PFSK-1 (cell line): ENCODE measurements at regions not wholly inside any gene's neighbourhood (a gene's known extent, or its start where the extent isn't known, plus 50 kb on each side); places are given as distances from the start of the nearest gene placed in this dataset.

Experiments
- FOXP2 ChIP-seq: optimal IDR thresholded peaks from 2 replicates; pipeline ENCODE3; 2011; ENCODE audit warnings: borderline replicate concordance, control low read depth, inconsistent platforms; ENCODE audit not compliant: insufficient read depth; ENCODE audit errors: extremely low read length, extremely low read depth
- POLR2AphosphoS5 ChIP-seq: IDR thresholded peaks from 2 replicates; pipeline ENCODE4 v1.6.1; 2012; ENCODE audit warnings: low read depth, mild to moderate bottlenecking, control low read depth, low read length, moderate library complexity
- REST ChIP-seq, 2 experiments: IDR thresholded peaks; 2 replicates each; pipeline versions ENCODE4 v1.6.1 to v1.8.0; 2011 to 2012; ENCODE audit warnings: low read depth in 2 of 2, low read length in 2 of 2, control low read depth in 1 of 2, inconsistent platforms in 1 of 2, mild to moderate bottlenecking in 1 of 2, moderate library complexity in 1 of 2; ENCODE audit not compliant: insufficient read depth in 1 of 2
- SIN3A ChIP-seq: IDR thresholded peaks from 2 replicates; pipeline ENCODE4 v1.6.1; 2012; ENCODE audit warnings: mild to moderate bottlenecking, low read length, moderate library complexity, borderline replicate concordance; ENCODE audit not compliant: insufficient read depth
- TAF1 ChIP-seq: IDR thresholded peaks from 2 replicates; pipeline ENCODE4 v1.6.1; 2012; ENCODE audit warnings: low read length, control low read depth, borderline replicate concordance; ENCODE audit not compliant: insufficient read depth

- TF ChIP-seq SIN3A (no peak), FOXP2 (no peak), TAF1 (no peak)
These were observed 656.0 kb upstream of the KIF2B start for GRCh38 chr17:53166731-53167130.

DNA sequence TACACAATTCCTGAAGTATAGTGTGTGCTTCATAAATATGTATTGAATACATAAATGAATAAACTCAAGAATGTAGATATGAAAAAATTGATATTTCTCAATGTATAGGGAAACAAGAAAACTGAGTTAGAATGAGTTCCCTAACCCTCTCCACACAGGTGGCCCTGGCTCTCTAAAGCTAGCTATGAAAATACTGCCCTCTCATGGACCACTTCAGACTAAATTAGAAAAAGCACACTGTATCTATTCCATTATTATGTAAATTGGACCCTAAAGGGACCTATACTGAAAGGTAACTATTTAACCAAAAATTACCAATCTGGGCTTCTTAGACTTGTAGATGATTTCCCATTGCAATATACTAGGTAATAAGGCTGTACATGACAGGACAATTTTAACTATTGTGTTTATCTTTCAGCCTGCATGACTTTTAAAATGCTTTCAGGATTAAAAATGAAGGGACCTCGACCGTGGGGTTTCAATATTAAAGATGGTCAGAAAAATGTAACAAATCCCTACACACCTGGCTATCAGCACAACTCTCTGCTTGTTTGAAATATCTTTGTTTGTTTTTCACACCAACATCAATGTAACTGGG, 672.5 kb upstream of the KIF2B start:
- TF ChIP-seq SIN3A = no peak
- no peak for TF ChIP-seq TAF1
- no peak for TF ChIP-seq FOXP2
- no peak for TF ChIP-seq REST (IDR thresholded peaks at IDR 0.05; ENCODE audit: insufficient read depth in 1 of 2, low read depth in 2 of 2, low read length in 2 of 2)
- no peak for TF ChIP-seq POLR2AphosphoS5

DNA sequence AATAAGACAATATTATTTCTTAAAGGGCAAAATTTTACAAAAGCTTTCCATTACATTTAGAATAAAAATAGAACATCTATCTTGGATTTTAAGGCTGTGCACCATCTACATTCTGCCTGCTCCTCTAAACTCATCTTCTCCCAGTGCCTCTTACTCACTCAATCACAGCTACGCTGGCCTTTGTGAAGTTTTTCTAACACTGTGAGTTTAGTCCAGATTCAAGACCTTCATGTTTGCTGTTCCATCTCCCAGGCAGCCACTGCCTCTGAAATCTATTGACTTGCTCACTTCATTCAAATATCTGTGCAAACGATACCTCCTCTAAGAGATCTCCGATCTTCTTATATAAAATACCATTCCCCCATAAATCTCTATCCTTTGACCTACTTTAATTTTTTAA, 673.4 kb upstream of the KIF2B start:
- TF ChIP-seq REST (IDR thresholded peaks at IDR 0.05; ENCODE audit: insufficient read depth in 1 of 2, low read depth in 2 of 2, low read length in 2 of 2) (no peak), TAF1 (no peak), SIN3A (no peak), FOXP2 (no peak), POLR2AphosphoS5 (no peak)

DNA sequence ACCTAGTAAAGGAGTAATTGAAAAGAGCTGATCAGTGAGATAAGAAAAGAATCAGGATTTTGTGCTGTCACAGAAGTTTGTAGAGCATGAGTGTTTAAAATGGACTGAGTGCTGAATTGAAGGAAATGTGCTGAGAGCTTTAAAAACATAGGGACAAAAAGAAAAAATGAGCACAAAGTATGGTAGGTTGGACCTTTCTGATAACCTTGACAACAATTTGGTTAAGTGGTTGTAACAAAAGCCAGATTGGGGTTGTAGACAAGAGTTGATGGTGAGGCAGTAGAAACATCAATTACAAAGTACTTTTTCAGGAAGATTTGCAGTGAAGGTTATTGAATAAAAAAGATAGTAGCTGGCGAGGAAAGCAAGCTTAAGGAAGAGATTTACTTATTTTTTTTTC, 674.7 kb upstream of the KIF2B start:
- TF ChIP-seq FOXP2 (no peak), POLR2AphosphoS5 (no peak), REST (IDR thresholded peaks at IDR 0.05; ENCODE audit: insufficient read depth in 1 of 2, low read depth in 2 of 2, low read length in 2 of 2) (no peak), TAF1 (no peak), SIN3A (no peak)

DNA sequence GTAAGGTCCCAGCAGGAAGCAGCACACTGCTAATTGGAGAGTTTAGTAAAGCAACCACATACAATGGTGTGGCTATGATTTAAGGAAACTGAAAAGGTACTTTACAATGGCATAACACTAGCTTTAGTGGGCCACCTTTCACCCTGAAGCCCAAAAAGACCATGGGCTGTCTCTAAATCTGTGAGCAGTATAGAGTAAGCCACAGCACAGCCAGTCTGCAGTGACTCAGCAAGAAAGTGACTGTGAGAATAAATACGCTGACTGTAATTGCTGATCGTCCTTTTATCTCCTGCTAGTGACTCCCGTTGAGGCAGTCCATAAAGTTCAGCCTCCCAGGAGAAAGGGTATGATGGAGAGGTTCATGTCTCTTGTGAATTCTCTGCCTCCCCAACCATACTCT, 679.8 kb upstream of the KIF2B start:
- TF ChIP-seq FOXP2 = no peak
- no peak for TF ChIP-seq TAF1
- no peak for TF ChIP-seq POLR2AphosphoS5
- no peak for TF ChIP-seq SIN3A
- no peak for TF ChIP-seq REST (IDR thresholded peaks at IDR 0.05; ENCODE audit: insufficient read depth in 1 of 2, low read depth in 2 of 2, low read length in 2 of 2)
